ENCODE measurements at regions not wholly inside any gene's neighbourhood (a gene's known extent, or its start where the extent isn't known, plus 50 kb on each side); places are given as distances from the start of the nearest gene placed in this dataset.

DNA sequence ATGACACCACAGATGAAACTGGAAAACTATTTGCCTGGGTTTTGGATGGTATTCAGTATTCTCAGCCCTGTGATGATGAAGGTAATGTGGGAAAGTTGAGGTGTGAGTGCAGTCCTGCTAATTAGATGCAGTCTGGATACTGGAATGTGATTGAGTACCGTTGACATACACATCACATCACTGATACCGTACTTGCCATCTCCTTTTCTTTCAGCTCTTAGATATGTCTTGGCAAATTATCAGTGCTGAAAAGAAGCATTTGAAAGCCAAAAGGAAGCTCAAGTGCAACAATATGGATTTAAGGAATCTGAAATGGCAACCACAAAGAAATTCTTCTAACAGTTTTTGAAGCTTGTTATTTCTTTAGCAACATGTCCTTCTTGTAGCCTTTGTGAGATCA, 381.4 kb upstream of the TGFBR2 start:
- no peak for DNase-seq

DNA sequence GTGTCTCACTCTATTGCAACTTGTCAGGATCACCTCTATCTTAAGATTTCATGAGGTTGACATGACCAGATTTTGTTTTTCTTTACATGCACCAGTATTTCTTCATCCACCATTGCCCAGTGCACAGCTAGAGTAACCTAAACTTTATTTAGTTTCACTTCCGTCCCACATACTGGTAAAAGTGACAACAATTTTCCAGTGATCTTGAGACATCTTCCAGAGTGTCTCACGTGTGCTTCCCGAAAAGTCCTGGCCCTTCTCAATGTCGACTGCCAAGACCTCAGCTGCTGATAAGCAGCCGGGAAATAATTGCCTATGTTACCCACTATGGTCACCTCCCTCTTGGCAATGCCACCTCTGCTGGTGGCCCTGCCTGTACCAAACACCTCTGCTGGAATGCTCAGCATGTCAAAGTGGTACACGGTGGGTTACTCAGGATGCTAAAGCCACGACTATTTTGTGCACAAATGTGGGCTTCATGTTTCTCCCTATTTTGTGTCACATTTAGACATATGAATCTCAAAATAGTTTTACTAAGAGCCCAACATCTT, 379.7 kb upstream of the TGFBR2 start:
- DNase-seq, result no peak

DNA sequence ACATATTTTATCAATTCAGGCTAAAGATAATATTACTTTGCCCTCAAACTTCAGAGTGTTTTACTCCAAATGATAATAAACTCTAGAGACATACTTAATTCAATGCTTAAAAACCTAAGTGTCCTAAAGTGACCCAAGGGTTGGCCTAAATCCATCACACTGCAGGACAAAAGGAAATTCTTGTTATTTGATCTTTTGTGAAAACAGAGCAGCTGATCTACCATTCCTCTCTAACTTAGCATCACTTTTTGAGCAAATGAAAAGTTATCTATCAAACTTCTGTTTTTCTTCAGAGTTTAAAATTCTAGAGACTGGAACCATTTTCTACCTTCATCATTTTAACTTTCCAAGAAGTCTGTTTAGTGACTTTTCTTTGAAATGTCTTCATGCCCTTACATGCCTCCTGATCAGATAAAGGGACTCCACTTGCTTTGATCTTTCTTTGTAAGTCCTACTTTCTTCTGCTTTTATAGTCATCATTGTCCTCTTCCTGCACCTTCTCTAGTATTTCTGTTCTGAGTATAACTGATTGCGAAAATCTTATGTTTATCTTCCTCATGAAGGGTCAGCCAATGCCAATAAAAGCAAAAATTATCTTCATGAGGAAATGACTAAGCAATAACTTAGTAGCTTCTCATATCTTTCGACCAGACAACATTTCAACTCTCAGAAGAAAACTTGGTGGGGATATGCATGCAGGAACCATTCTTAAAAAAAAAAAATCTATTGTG, 378.7 kb upstream of the TGFBR2 start:
- no peak for DNase-seq

DNA sequence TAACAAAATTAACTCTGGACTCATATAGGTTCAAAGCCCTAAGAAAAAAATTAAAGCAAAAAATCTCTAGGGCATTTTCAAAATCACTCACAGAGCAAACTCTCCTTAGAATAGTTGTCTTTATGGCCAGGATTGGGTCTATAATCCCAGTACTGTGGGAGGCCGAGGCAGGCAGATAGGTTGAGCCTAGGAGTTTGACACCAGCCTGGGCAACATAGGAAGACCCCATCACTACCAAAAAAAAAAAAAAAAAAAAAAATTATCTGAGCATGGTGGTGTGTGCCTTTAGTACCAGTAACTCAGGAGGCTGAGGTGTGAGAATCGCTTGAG, 378.1 kb upstream of the TGFBR2 start:
- no peak for DNase-seq

DNA sequence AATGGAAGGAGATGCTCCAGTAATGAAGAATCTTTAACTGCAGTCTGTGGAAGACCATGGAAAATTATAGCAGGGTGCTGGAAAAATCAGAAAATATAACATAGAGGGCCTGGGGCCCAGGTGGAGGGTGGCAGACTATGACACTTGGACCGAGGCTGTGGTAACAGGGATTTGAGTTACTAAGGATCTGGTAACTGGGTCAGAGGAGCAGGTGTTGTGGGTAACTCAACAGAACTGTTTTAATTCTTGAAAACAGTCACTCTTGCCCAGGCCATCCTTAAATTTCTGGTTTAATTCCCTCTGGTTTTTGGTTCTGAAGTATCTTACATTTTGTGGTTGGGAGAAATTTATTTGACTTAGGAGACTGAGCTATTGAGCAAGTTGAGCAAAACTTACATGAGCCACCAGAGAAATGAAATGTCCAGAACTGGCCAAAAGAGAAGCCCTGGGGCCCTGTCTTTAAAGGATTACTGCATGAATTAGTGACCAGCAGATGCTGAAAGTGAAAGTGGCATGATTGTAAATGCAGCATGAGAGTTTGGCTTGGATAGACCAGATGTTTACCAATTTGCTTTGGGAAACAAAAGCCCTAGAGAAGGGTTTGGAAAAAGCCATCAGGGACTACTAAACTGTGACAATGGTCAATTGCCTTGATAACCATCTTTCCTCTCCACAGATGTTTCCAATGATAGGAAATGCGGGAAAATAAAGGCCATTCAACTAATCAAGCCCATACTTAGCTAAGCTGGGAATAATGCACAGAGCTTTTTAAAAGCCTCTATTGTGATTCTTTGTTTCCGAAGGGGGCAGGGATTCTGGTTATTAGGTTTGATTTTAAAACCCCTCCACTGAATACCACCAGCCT, 374.9 kb upstream of the TGFBR2 start:
- no peak for DNase-seq

DNA sequence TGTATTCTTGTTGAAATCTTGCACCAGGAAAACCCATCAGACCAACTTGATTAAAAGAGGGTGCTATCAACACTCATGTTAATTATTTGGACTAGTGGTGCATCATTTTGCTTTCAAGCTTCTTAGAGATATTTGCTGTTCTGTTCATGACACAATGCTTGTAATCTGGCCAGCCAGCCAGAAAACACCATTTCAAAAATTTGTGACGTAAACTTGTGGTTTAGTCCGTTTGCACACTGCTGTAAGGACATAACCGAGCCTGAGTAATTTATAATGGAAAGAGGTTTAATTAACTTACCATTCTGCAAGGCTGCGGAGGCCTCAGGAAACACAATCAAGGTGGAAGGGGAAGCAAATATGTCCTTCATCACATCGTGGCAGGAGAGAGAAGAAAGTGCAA, 374.3 kb upstream of the TGFBR2 start:
- no peak for DNase-seq

GRCh38 chr3:30233913-30234646, 372.3 kb upstream of the TGFBR2 start:
- no peak for DNase-seq

GRCh38 chr3:30236011-30236410, 370.4 kb upstream of the TGFBR2 start:
- no peak for DNase-seq

GRCh38 chr3:30241721-30242120, 364.7 kb upstream of the TGFBR2 start:
- no peak for DNase-seq

DNA sequence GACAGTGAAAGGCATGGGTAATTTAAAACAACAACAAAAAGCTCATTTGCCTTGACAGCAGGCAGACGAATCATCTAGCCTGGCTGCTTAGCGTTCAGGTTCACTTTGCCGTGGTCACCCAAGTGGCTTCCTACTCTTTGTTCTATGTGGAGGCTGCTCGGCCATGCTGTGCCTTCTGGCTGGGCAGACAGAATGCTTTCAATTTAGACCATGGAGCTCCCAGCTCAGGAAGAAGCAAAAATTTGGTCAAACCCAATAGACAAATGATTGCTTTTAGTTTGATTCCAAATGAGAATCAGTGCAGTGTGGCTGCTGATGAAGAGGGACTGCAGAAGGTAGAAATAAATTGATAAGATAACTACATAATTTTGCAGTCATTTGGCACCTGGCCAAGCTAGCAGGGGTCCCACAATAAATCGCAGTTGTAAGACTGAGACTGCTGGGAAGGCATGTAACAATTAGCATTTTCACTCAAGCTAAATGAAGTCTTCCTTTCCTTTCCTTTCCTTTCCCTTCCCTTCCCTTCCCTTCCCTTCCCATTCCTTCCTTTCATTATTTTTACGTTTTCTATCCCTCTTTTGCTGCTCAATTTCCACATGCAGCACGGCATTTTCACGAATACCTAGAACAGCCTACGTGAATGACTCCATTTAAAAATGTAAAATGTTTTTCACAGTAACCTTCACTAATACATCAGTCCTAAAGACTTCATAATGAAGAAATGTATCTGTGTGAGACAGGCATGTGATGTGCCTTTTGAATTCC, 360.4 kb upstream of the TGFBR2 start:
- no peak for DNase-seq

- no peak for DNase-seq
These were observed 358.0 kb upstream of the TGFBR2 start for GRCh38 chr3:30248423-30248822.

GRCh38 chr3:30252474-30252873, 353.9 kb upstream of the TGFBR2 start:
- DNase-seq, result no peak

GRCh38 chr3:30253832-30254231, 352.6 kb upstream of the TGFBR2 start:
- no peak for DNase-seq

GRCh38 chr3:30256474-30256873, 349.9 kb upstream of the TGFBR2 start:
- no peak for DNase-seq

GRCh38 chr3:30258426-30259392, 347.7 kb upstream of the TGFBR2 start:
- peak; percentile 93 for DNase-seq

- DNase-seq, result no peak
These were observed 346.7 kb upstream of the TGFBR2 start for GRCh38 chr3:30259730-30260129.

- DNase-seq, result no peak
These were observed 345.6 kb upstream of the TGFBR2 start for GRCh38 chr3:30260762-30261161.

- no peak for DNase-seq
These were observed 343.0 kb upstream of the TGFBR2 start for GRCh38 chr3:30263238-30263924.

DNA sequence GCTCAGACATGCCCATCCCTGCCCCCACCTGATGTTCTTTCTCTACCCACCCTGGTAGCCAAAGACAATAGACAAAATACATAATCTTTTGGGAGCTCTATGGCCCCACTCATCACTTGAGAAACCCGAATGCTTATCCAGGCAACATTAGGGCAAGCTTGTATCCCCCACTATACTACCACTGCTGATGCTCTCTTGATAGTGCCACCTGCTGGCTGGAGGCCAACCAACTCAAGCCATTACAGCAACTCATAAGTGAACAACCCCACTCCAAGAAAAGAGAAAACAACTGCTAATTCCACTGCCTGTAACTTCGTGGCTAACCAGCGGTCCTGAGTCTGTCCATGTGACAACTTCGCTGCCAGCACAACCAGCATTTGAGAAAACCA, 342.5 kb upstream of the TGFBR2 start:
- DNase-seq, result no peak

- no peak for DNase-seq
These were observed 339.9 kb upstream of the TGFBR2 start for GRCh38 chr3:30266524-30266923.

- no peak for DNase-seq
These were observed 338.1 kb upstream of the TGFBR2 start for GRCh38 chr3:30268288-30268687.
